ENCODE measurements at regions not wholly inside any gene's neighbourhood (a gene's known extent, or its start where the extent isn't known, plus 50 kb on each side); places are given as distances from the start of the nearest gene placed in this dataset.

GRCh38 chr1:80869299-80869698 is 931.4 kb upstream of the ADGRL2 start:
- no peak for TF ChIP-seq POLR2A (IDR thresholded peaks at IDR 0.05)
- TF ChIP-seq, protein P1, sequence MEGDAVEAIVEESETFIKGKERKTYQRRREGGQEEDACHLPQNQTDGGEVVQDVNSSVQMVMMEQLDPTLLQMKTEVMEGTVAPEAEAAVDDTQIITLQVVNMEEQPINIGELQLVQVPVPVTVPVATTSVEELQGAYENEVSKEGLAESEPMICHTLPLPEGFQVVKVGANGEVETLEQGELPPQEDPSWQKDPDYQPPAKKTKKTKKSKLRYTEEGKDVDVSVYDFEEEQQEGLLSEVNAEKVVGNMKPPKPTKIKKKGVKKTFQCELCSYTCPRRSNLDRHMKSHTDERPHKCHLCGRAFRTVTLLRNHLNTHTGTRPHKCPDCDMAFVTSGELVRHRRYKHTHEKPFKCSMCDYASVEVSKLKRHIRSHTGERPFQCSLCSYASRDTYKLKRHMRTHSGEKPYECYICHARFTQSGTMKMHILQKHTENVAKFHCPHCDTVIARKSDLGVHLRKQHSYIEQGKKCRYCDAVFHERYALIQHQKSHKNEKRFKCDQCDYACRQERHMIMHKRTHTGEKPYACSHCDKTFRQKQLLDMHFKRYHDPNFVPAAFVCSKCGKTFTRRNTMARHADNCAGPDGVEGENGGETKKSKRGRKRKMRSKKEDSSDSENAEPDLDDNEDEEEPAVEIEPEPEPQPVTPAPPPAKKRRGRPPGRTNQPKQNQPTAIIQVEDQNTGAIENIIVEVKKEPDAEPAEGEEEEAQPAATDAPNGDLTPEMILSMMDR (IDR thresholded peaks at IDR 0.05): no peak
